Panc1 (cell line): ENCODE measurements at regions not wholly inside any gene's neighbourhood (a gene's known extent, or its start where the extent isn't known, plus 50 kb on each side); places are given as distances from the start of the nearest gene placed in this dataset.

Experiments
- ATAC-seq: fragments of 200-7000 bp; cut with Tn5 transposase; 2 replicates; pipeline ENCODE4 v1.9.1; 2020; ENCODE audit warnings: mild to moderate bottlenecking, moderate library complexity
- BruUV-seq: library from RNA; stranded (reverse); fragments of 400-500 nt; replicated peaks from 2 replicates; lab custom pipeline; 2021; lab: Mats Ljungman, UMichigan
- CTCF ChIA-PET: fragments of 300-600 bp; sonication (Branson Sonifier 250); formaldehyde crosslinking; loops from one replicate; lab custom pipeline; 2022; ENCODE audit warnings: antibody characterized with exemption; lab: Charles Lee
- POLR2A ChIA-PET: fragments of 300-600 bp; sonication (Branson Sonifier 250); formaldehyde crosslinking; loops from one replicate; lab custom pipeline; 2022; ENCODE audit warnings: antibody characterized with exemption; lab: Charles Lee
- DNase-seq: peaks from one replicate; pipeline ENCODE4 v3.0.0-alpha.2; 2010; ENCODE audit warnings: low read depth, low spot score
- H3K27ac ChIP-seq: 2 replicates; pipeline ENCODE4 v1.5.1; 2011; ENCODE audit warnings: mild to moderate bottlenecking, low read length, inconsistent platforms
- H3K27me3 ChIP-seq: fragments of 200-500 bp; sonication (Bioruptor generic); 2 replicates; pipeline ENCODE4 v1.6.0; 2014; ENCODE audit warnings: low read length, inconsistent platforms; ENCODE audit not compliant: control insufficient read depth, insufficient read depth
- H3K36me3 ChIP-seq: fragments of 200-500 bp; sonication (Bioruptor generic); 2 replicates; pipeline ENCODE4 v1.5.1; 2014; ENCODE audit warnings: inconsistent platforms, mild to moderate bottlenecking, low read length, moderate library complexity; ENCODE audit not compliant: control insufficient read depth, insufficient read depth
- H3K4me1 ChIP-seq: 2 replicates; pipeline ENCODE4 v1.5.1; 2011; ENCODE audit warnings: inconsistent platforms, mild to moderate bottlenecking, low read length, moderate library complexity; ENCODE audit not compliant: control insufficient read depth, insufficient read depth
- H3K4me3 ChIP-seq, 2 experiments: 2 replicates each; pipeline ENCODE4 v1.5.1; 2011 to 2012; ENCODE audit warnings: low read depth in 2 of 2, low read length in 2 of 2, mild to moderate bottlenecking in 2 of 2, inconsistent platforms in 1 of 2, moderate library complexity in 1 of 2
- H3K9me3 ChIP-seq: fragments of 200-500 bp; sonication (Bioruptor generic); 2 replicates; pipeline ENCODE4 v1.5.1; 2014; ENCODE audit warnings: low read depth, mild to moderate bottlenecking, inconsistent platforms, low read length, moderate library complexity; ENCODE audit not compliant: control insufficient read depth, insufficient read depth
- CTCF ChIP-seq: fragments of 450-650 bp; IDR thresholded peaks from 2 replicates; pipeline ENCODE4 v1.5.1; 2017; ENCODE audit warnings: mild to moderate bottlenecking
- POLR2AphosphoS5 ChIP-seq: IDR thresholded peaks from 2 replicates; pipeline ENCODE4 v1.6.1; 2012; ENCODE audit warnings: mild to moderate bottlenecking, low read depth, low read length, moderate library complexity
- REST ChIP-seq, 2 experiments: IDR thresholded peaks; 2 replicates each; pipeline ENCODE4 v1.6.1; 2011 to 2012; ENCODE audit warnings: low read depth in 2 of 2, control low read depth in 1 of 2, low read length in 1 of 2, mild to moderate bottlenecking in 1 of 2, moderate library complexity in 1 of 2; ENCODE audit not compliant: insufficient read depth in 1 of 2
- SIN3A ChIP-seq: IDR thresholded peaks from 2 replicates; pipeline ENCODE4 v1.6.1; 2012; ENCODE audit warnings: low read depth, mild to moderate bottlenecking, low read length, moderate library complexity, borderline replicate concordance; ENCODE audit not compliant: insufficient read depth
- TCF7L2 ChIP-seq: IDR thresholded peaks from 2 replicates; pipeline ENCODE4 v1.6.1; 2011; ENCODE audit warnings: mild to moderate bottlenecking, low read depth, low read length, inconsistent platforms
- in situ Hi-C: cut with HindIII; loops from 2 replicates; pipeline ENCODE4 v1.10.0; 2016; ENCODE audit warnings: low sequenced_read_pairs, low pct_unique_long_range_greater_than_20kb
- intact Hi-C: fragments of 100-400 bp; cut with micrococcal nuclease; formaldehyde crosslinking; loops from one replicate; pipeline ENCODE4 v1.10.0; 2022; ENCODE audit not compliant: unreplicated experiment

GRCh38 chr15:29418931-29419330, 149.3 kb upstream of the NSMCE3 start:
- 0 out of 2 replicates have a peak, but pooled peaks cover 2% of the 10 kb centered on the region for H3K27me3 ChIP-seq
- no peaks in the 10 kb centered on the region for H3K9me3 ChIP-seq
- H3K4me3 ChIP-seq: no peak overlapping the region
- BruUV-seq: no TSS peak
- no peaks in the 10 kb centered on the region for H3K4me1 ChIP-seq
- no peak overlapping the region for H3K27ac ChIP-seq
- in situ Hi-C loops (no loop called here), intact Hi-C loops (no loop called here)
- ATAC-seq (no peak), DNase-seq (no peak)
- no peak for TF ChIP-seq SIN3A
- no peak for TF ChIP-seq TCF7L2
- TF ChIP-seq REST (IDR thresholded peaks at IDR 0.05; ENCODE audit: insufficient read depth in 1 of 2, low read depth in 2 of 2, low read length in 1 of 2): no peak
- TF ChIP-seq CTCF: no peak
- TF ChIP-seq POLR2AphosphoS5: no peak
- POLR2A ChIA-PET: no interaction called here
- CTCF ChIA-PET: no interaction called here
- H3K36me3 ChIP-seq: no peaks in the 10 kb centered on the region

GRCh38 chr15:29418178-29418577, 148.6 kb upstream of the NSMCE3 start:
- DNase-seq (no peak), ATAC-seq (no peak)
- BruUV-seq: no TSS peak
- H3K9me3 ChIP-seq: no peaks in the 10 kb centered on the region
- intact Hi-C loops: no loop called here
- no peak overlapping the region for H3K4me3 ChIP-seq
- H3K27me3 ChIP-seq: 0 out of 2 replicates have a peak, but pooled peaks cover 2% of the 10 kb centered on the region
- in situ Hi-C loops: no loop called here
- ChIA-PET CTCF (no interaction called here), POLR2A (no interaction called here)
- TF ChIP-seq POLR2AphosphoS5: no peak
- no peak for TF ChIP-seq SIN3A
- TF ChIP-seq REST (IDR thresholded peaks at IDR 0.05; ENCODE audit: insufficient read depth in 1 of 2, low read depth in 2 of 2, low read length in 1 of 2): no peak
- no peaks in the 10 kb centered on the region for H3K36me3 ChIP-seq
- H3K4me1 ChIP-seq: no peaks in the 10 kb centered on the region
- no peak overlapping the region for H3K27ac ChIP-seq
